ENCODE measurements at regions not wholly inside any gene's neighbourhood (a gene's known extent, or its start where the extent isn't known, plus 50 kb on each side); places are given as distances from the start of the nearest gene placed in this dataset.

DNA sequence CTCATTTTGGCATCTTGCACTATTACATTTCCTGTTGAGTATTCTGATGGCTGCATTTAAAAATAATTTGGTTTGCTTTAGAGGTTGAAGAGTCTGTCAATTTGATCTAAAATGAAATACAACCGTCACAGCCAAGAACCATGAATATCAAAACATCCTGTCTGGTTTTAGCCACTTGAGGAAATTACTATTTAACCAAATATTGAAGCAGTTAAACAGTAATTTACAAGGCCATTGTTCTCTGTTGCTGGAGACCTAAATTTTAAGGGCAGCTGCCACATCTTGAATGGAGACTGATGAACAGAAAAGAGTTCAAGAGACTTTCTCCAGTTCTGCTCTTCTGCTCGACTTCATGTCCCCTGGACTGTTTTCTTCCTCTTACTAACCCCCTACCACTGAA, 549.4 kb downstream of the LRRC70 start:
- Histone ChIP-seq H2AFZ (ENCODE audit: low read depth, low read length) (no peak overlapping the region), H4K20me1 (ENCODE audit: insufficient read depth, low read length) (no peaks in the 10 kb centered on the region), H3K4me3 (ENCODE audit: low read length) (no peak overlapping the region), H3K9me3 (ENCODE audit: insufficient read depth, low read length) (no peaks in the 10 kb centered on the region), H3K36me3 (replicated peaks; ENCODE audit: low read depth, low read length) (no peaks in the 10 kb centered on the region), H3K9ac (ENCODE audit: low read length) (no peak overlapping the region), H3K27me3 (ENCODE audit: low read depth, low read length) (no peaks in the 10 kb centered on the region), H3K27ac (ENCODE audit: low read length) (no peak overlapping the region), H3K4me1 (ENCODE audit: low read length) (peaks cover 3% of the 10 kb centered on the region; the same call in 1 of the 2 replicates), H3K4me2 (ENCODE audit: low read length) (no peak overlapping the region), H3K79me2 (ENCODE audit: low read length) (no peaks in the 10 kb centered on the region)
- no peak for TF ChIP-seq EZH2phosphoT487 (IDR thresholded peaks at IDR 0.05; ENCODE audit: low read depth)
- TF ChIP-seq, protein P1, sequence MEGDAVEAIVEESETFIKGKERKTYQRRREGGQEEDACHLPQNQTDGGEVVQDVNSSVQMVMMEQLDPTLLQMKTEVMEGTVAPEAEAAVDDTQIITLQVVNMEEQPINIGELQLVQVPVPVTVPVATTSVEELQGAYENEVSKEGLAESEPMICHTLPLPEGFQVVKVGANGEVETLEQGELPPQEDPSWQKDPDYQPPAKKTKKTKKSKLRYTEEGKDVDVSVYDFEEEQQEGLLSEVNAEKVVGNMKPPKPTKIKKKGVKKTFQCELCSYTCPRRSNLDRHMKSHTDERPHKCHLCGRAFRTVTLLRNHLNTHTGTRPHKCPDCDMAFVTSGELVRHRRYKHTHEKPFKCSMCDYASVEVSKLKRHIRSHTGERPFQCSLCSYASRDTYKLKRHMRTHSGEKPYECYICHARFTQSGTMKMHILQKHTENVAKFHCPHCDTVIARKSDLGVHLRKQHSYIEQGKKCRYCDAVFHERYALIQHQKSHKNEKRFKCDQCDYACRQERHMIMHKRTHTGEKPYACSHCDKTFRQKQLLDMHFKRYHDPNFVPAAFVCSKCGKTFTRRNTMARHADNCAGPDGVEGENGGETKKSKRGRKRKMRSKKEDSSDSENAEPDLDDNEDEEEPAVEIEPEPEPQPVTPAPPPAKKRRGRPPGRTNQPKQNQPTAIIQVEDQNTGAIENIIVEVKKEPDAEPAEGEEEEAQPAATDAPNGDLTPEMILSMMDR (IDR thresholded peaks at IDR 0.05; ENCODE audit: low read depth, low read length) = no peak

GRCh38 chr5:63127054-63127453, 548.4 kb downstream of the LRRC70 start:
- Histone ChIP-seq H3K4me1 (ENCODE audit: low read length) (peaks cover 3% of the 10 kb centered on the region; the same call in 1 of the 2 replicates), H3K4me3 (ENCODE audit: low read length) (no peak overlapping the region), H4K20me1 (ENCODE audit: insufficient read depth, low read length) (no peaks in the 10 kb centered on the region), H3K9ac (ENCODE audit: low read length) (no peak overlapping the region), H3K27me3 (ENCODE audit: low read depth, low read length) (no peaks in the 10 kb centered on the region), H3K4me2 (ENCODE audit: low read length) (no peak overlapping the region), H2AFZ (ENCODE audit: low read depth, low read length) (no peak overlapping the region), H3K27ac (ENCODE audit: low read length) (no peak overlapping the region), H3K79me2 (ENCODE audit: low read length) (no peaks in the 10 kb centered on the region), H3K36me3 (replicated peaks; ENCODE audit: low read depth, low read length) (no peaks in the 10 kb centered on the region), H3K9me3 (ENCODE audit: insufficient read depth, low read length) (no peaks in the 10 kb centered on the region)
- TF ChIP-seq, protein P1 (IDR thresholded peaks at IDR 0.05; ENCODE audit: low read depth, low read length) = no peak
- no peak for TF ChIP-seq EZH2phosphoT487 (IDR thresholded peaks at IDR 0.05; ENCODE audit: low read depth)

GRCh38 chr5:63125862-63126261, 547.2 kb downstream of the LRRC70 start:
- H3K36me3 ChIP-seq (replicated peaks; ENCODE audit: low read depth, low read length) = no peaks in the 10 kb centered on the region

GRCh38 chr5:63125392-63125791, 546.8 kb downstream of the LRRC70 start:
- H3K4me3 ChIP-seq (ENCODE audit: low read length) = no peak overlapping the region
- H2AFZ ChIP-seq (ENCODE audit: low read depth, low read length) = no peak overlapping the region
- no peak overlapping the region for H3K9ac ChIP-seq (ENCODE audit: low read length)
- no peaks in the 10 kb centered on the region for H3K36me3 ChIP-seq (replicated peaks; ENCODE audit: low read depth, low read length)
- H3K9me3 ChIP-seq (ENCODE audit: insufficient read depth, low read length) = no peaks in the 10 kb centered on the region
- H3K79me2 ChIP-seq (ENCODE audit: low read length) = no peaks in the 10 kb centered on the region
- no peaks in the 10 kb centered on the region for H3K27me3 ChIP-seq (ENCODE audit: low read depth, low read length)
- H3K4me1 ChIP-seq (ENCODE audit: low read length) = peaks cover 3% of the 10 kb centered on the region; the same call in 1 of the 2 replicates
- TF ChIP-seq EZH2phosphoT487 (IDR thresholded peaks at IDR 0.05; ENCODE audit: low read depth) = no peak
- TF ChIP-seq, protein P1 (IDR thresholded peaks at IDR 0.05; ENCODE audit: low read depth, low read length) = no peak
- H3K27ac ChIP-seq (ENCODE audit: low read length) = no peak overlapping the region
- no peak overlapping the region for H3K4me2 ChIP-seq (ENCODE audit: low read length)
- H4K20me1 ChIP-seq (ENCODE audit: insufficient read depth, low read length) = no peaks in the 10 kb centered on the region

More at GRCh38 chr5:63125862-63126261, 547.2 kb downstream of the LRRC70 start:
- Histone ChIP-seq H3K27me3 (ENCODE audit: low read depth, low read length) (no peaks in the 10 kb centered on the region), H3K9ac (ENCODE audit: low read length) (no peak overlapping the region), H3K4me3 (ENCODE audit: low read length) (no peak overlapping the region), H2AFZ (ENCODE audit: low read depth, low read length) (no peak overlapping the region), H3K9me3 (ENCODE audit: insufficient read depth, low read length) (no peaks in the 10 kb centered on the region), H3K4me2 (ENCODE audit: low read length) (no peak overlapping the region), H4K20me1 (ENCODE audit: insufficient read depth, low read length) (no peaks in the 10 kb centered on the region), H3K79me2 (ENCODE audit: low read length) (no peaks in the 10 kb centered on the region), H3K4me1 (ENCODE audit: low read length) (peaks cover 3% of the 10 kb centered on the region; the same call in 1 of the 2 replicates), H3K27ac (ENCODE audit: low read length) (no peak overlapping the region)
- TF ChIP-seq, protein P1 (IDR thresholded peaks at IDR 0.05; ENCODE audit: low read depth, low read length) = peak; percentile 42
- TF ChIP-seq EZH2phosphoT487 (IDR thresholded peaks at IDR 0.05; ENCODE audit: low read depth) = no peak
